Suprapubic skin (tissue), 4 donors: ENCODE measurements at regions not wholly inside any gene's neighbourhood (a gene's known extent, or its start where the extent isn't known, plus 50 kb on each side); places are given as distances from the start of the nearest gene placed in this dataset.

Experiments
- EP300 ChIP-seq: sonication (generic); formaldehyde crosslinking; IDR thresholded peaks from one replicate; pipeline ENCODE4 v1.6.1; 2017; ENCODE audit warnings: antibody characterized with exemption
- POLR2A ChIP-seq, 2 donors: fragments of 450-650 bp; IDR thresholded peaks; one replicate each; pipeline ENCODE4 v1.6.1; 2017; ENCODE audit warnings: antibody characterized with exemption in 2 of 2, mild to moderate bottlenecking in 2 of 2, moderate library complexity in 2 of 2
- POLR2AphosphoS5 ChIP-seq, 3 donors: sonication (generic); formaldehyde crosslinking; IDR thresholded peaks; one replicate each; pipeline ENCODE4 v1.6.1; 2017; ENCODE audit warnings: antibody characterized with exemption in 3 of 3
- TF ChIP-seq, protein P1 (sequence below), 2 donors: fragments of 200-600 bp in 1 of 2; fragments of 450-650 bp in 1 of 2; sonication (generic) in 1 of 2; IDR thresholded peaks; one replicate each; pipeline ENCODE4 v1.5.1; 2016 to 2019; ENCODE audit warnings: antibody characterized with exemption in 2 of 2, mild to moderate bottlenecking in 1 of 2, moderate library complexity in 1 of 2

DNA sequence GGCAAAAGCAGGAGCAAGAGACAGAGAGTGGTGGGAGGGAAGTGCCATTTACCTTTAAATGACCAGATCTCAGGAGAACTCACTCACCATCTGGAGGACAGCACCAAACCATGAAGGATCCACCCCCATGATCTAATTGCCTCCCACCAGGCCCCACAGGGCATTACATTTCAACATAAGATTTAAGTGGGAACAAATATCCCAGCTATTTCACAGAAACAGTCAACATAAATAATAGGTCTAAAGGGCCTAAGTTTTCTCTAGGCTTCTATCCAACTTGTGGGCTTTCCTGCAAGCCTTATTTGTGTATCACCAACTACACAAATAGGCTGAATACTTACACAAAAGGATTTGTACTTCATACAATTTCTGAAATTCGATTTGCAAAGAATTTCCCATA is 196.8 kb upstream of the POT1 start:
- TF ChIP-seq, protein P1, sequence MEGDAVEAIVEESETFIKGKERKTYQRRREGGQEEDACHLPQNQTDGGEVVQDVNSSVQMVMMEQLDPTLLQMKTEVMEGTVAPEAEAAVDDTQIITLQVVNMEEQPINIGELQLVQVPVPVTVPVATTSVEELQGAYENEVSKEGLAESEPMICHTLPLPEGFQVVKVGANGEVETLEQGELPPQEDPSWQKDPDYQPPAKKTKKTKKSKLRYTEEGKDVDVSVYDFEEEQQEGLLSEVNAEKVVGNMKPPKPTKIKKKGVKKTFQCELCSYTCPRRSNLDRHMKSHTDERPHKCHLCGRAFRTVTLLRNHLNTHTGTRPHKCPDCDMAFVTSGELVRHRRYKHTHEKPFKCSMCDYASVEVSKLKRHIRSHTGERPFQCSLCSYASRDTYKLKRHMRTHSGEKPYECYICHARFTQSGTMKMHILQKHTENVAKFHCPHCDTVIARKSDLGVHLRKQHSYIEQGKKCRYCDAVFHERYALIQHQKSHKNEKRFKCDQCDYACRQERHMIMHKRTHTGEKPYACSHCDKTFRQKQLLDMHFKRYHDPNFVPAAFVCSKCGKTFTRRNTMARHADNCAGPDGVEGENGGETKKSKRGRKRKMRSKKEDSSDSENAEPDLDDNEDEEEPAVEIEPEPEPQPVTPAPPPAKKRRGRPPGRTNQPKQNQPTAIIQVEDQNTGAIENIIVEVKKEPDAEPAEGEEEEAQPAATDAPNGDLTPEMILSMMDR (IDR thresholded peaks at IDR 0.05): no peak
- TF ChIP-seq POLR2A (IDR thresholded peaks at IDR 0.05) (no peak), EP300 (no peak), POLR2AphosphoS5 (IDR thresholded peaks at IDR 0.05) (no peak)
